ENCODE measurements at regions not wholly inside any gene's neighbourhood (a gene's known extent, or its start where the extent isn't known, plus 50 kb on each side); places are given as distances from the start of the nearest gene placed in this dataset.

DNA sequence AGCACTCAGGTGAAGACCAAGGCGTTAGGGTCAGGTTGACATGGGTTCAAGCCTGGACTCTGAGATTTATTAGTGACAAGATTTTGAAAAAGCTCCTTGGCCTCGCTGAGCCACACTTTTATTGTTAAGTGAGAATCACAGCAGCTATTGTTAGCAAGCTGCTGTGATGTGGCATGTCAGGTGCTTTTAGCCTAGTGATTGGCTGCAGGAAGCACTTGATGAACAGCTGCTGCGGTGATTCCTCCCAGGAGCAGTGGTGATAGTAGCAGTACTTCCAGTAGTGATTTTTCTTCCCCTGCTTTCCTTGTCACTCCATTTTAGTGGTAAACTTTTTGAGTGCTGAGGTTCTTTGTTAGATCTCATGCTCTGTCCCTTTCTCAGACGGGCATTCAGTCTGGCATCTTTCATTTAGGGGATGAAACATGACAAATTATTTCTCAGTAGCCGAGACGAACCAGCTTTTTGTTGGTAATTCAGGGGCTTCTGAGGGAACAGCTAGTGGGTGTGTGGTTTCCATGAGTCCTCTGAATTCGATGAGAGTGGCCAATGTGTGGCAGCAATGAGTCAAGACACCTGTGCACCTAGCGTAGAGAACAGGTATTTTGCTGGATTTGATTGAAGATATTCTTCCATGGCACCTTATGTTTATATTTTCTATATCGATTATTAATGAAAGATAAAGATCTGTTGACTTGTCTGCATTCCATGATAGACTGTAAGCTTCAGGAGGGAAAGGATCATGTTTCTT lies 696.7 kb downstream of the DHX35 start:
- no peak for DNase-seq (ENCODE audit: extremely low spot score, insufficient read length, low read depth)
- FAIRE-seq = no peak

- FAIRE-seq (no peak), DNase-seq (ENCODE audit: extremely low spot score, insufficient read length, low read depth) (no peak)
Observed at GRCh38 chr20:39654171-39654570, 692.0 kb downstream of the DHX35 start.

DNA sequence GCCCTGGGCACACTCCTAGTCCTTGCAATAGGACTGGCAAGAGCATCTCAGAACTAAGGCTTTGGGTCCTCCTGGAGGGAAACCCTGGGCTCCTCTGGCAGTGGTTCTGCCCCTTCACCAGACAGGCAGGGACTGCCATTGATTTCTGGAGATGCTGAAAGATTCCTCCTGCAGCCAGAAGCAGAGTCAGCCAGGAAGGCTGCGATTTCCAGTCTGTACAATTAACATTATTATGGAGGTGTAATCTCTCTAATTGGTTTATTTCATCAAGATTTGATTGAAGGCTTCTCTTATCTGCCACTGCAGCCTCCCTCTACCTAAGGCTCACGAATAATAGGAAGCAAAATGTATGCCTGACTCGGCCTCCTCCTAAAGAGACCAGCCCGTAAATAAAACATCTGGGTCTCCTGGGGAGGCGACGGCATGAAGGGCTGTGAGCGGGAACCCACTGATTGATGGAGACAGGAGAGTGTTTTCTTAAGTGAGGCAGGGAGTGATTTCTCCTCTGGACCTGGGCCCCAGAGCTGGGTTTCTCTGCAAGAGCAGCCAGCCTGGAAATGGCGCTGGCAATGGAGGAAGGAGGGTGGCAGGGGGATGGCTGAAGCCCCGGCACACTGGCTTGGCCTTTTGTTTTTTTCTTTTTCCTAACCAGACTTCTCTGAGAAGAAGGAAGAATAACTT lies 689.6 kb downstream of the DHX35 start:
- FAIRE-seq = no peak
- DNase-seq (ENCODE audit: extremely low spot score, insufficient read length, low read depth) = no peak

GRCh38 chr20:39646874-39647413 lies 684.8 kb downstream of the DHX35 start:
- no peak for DNase-seq (ENCODE audit: extremely low spot score, insufficient read length, low read depth)

DNA sequence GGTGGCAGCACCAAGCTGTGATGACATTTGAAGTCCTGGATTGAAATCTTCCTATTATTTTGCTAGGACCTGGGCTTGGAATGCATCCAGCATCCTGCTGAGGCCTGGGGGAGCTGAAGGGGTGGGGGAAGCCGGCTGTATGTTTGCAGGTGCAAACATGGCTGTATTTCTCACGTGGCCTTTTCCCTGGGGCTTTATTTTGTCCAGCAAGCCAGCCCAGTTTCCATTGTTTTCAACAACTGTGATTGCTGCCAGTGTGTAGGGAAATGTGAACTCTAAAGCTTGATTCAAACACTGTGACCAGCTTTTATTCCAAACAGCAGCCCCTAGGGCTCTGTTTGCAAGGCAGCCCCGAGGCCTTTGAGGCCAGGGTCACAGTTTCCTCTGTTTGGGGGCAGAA lies 683.0 kb downstream of the DHX35 start:
- DNase-seq (ENCODE audit: extremely low spot score, insufficient read length, low read depth) (no peak), FAIRE-seq (no peak)

More at GRCh38 chr20:39646874-39647413, 684.8 kb downstream of the DHX35 start:
- FAIRE-seq = no peak

- DNase-seq (ENCODE audit: extremely low spot score, insufficient read length, low read depth) = no peak
- FAIRE-seq = no peak
Observed at GRCh38 chr20:39643292-39643691, 681.1 kb downstream of the DHX35 start.

GRCh38 chr20:39641423-39641822 lies 679.3 kb downstream of the DHX35 start:
- no peak for FAIRE-seq
- DNase-seq (ENCODE audit: extremely low spot score, insufficient read length, low read depth) = no peak

- no peak for FAIRE-seq
- no peak for DNase-seq (ENCODE audit: extremely low spot score, insufficient read length, low read depth)
Observed at GRCh38 chr20:39640147-39640546, 678.0 kb downstream of the DHX35 start.

- DNase-seq (ENCODE audit: extremely low spot score, insufficient read length, low read depth) (no peak), FAIRE-seq (no peak)
Observed at GRCh38 chr20:39638731-39639130, 676.6 kb downstream of the DHX35 start.

- FAIRE-seq = no peak
- no peak for DNase-seq (ENCODE audit: extremely low spot score, insufficient read length, low read depth)
Observed at GRCh38 chr20:39633689-39634088, 671.5 kb downstream of the DHX35 start.

DNA sequence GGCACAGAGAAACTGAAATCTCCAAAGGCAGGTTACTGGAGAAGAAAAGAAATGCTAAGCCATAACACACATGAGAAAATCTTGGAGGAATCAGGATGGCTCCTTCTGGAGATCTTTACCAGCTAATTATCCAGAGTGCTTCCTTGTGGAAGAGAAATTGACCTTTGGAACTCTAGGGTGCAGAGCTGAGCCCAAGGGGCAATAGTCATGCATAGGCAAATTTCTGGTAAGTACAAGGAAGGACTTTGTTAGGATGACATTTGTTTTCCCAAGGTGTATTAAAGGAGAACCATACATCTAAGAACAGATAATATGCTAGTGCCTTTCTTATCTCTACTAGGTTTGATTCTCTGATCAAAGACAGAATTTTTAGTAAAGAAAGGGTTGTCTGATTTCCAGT lies 670.6 kb downstream of the DHX35 start:
- FAIRE-seq (no peak), DNase-seq (ENCODE audit: extremely low spot score, insufficient read length, low read depth) (no peak)

DNA sequence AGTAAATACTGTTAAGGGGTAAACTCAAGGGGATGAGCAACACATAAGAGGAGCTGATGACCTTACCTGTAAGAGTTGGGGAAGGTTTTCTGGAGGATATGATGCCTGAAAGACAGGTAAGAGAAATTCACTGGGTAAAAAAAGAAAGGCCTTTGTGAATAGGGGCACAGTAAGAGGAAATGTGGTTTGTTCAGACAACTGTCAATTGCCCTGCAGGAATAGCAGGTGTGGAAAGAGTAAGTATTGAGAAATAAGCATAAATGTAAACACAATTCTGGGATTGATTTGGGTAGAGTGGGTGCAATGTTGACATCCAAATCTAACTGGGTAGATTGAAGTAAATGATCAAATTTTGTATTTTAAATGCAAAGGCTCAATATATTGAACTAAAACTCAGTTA lies 670.0 kb downstream of the DHX35 start:
- DNase-seq (ENCODE audit: extremely low spot score, insufficient read length, low read depth) (no peak), FAIRE-seq (no peak)

- DNase-seq (ENCODE audit: extremely low spot score, insufficient read length, low read depth) = no peak
- FAIRE-seq = no peak
Observed at GRCh38 chr20:39631557-39631956, 669.4 kb downstream of the DHX35 start.

GRCh38 chr20:39630215-39630908 lies 668.2 kb downstream of the DHX35 start:
- DNase-seq (ENCODE audit: extremely low spot score, insufficient read length, low read depth) (no peak), FAIRE-seq (no peak)

DNA sequence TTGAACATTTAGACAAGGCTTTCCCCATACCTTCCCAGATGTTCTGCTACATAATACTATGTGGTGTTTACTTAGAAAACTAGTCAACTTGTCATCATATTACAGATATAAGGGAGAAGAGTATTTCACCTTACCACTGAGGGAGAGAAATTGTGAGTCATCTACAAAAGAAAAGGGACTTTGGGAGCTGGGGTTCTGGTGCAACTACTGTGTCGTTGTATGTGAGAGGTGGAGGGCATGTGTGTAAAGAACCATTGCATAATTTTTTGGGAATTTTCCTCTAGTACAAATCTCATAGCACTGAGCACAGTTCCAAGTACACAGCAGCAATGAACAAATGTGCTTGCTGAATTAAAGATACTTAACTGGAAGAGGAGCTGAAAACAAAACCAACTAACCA lies 665.6 kb downstream of the DHX35 start:
- FAIRE-seq (no peak), DNase-seq (ENCODE audit: extremely low spot score, insufficient read length, low read depth) (no peak)

DNA sequence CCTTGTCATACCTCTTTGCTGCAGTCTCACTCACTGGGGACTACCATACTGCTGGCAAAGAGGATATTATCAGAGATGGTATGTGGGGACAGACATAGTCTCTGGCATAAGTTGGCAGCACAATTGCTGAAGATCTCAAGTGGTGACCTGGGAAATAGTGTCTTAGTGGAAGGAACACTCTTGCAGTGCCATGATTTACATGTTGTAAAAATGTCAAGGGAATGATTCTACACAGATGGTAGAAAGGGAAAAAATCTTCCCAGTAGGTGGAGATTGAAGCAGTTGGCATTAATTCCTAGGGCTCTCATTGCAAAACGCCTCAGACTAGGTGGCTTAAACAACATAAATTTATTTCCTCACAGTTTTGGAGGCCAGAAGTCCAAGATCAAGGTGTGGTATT lies 662.2 kb downstream of the DHX35 start:
- DNase-seq (ENCODE audit: extremely low spot score, insufficient read length, low read depth) (no peak), FAIRE-seq (no peak)

DNA sequence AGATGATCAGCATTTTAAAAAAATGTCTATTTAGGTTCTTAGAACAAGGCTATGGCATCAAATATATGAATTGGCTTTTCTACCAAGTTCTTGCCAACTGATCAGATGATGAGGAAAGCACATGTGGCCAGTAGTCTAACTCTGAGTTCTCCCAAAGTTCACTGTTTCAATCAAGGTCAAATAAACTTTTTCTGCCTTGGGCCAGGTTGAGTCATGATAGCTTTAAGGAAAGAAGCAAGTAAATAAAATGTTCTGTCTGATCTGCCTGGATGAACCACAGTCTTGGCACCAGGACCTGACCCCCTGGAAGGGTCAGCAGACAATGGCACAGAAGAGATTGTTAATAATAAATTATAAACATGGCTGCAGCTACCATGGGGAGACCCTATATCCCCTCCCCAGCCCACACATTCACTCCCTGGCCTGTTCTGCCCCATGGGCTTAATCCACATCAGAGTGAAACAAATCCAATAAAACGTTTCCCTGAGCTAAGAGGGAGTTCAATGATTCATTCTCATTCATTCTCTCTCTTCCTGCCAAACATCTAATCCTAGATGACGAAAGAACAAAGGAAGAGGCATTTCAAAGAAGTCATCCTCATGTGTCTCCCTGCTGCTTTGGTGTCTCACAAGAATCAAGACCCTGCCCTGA lies 661.6 kb downstream of the DHX35 start:
- no peak for FAIRE-seq

DNA sequence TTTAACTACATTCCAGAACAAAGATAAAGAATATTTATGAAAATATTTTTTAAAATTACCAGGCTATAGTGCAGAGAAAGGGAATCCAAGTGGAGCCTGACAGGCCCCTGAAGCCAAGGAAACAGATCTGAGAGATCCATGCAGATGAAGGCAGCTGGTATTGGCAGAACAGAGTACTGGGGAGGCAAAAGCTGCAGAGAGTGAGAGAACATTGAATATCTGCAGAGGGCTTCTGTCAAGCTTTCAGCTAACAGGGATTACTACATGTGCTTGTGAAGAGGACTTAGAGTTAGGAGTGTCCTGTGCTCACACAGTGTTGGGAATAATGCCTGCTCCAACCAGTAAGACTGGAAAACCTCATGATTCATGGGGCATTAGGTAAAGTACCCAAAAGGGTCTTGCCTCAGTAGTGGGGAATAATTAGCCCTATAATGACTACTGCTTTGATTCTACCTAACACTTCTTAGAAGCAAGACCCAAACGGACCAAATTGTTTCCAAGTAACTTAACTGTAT lies 657.2 kb downstream of the DHX35 start:
- no peak for FAIRE-seq
- no peak for DNase-seq (ENCODE audit: extremely low spot score, insufficient read length, low read depth)

More for the DNA sequence above, 661.6 kb downstream of the DHX35 start:
- DNase-seq (ENCODE audit: extremely low spot score, insufficient read length, low read depth) = no peak

DNA sequence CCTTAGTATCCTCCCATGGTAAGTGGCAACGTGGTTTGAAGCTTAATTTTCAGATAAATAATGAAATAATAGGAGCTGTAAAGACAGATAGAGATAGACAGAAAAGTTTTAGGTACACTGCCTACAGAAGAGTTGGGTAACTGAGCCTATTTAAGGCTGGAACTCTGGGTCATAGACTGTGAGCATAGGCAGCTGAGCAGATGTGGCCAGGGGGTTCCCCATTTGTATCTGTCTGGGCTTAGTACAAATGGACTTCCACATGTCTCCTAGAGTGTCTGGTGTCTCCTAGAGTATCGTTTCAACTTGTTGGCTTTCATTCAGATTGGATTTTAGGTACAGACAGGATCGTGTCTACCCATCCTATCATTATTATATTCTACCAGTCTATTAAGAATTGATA lies 649.8 kb downstream of the DHX35 start:
- DNase-seq (ENCODE audit: extremely low spot score, insufficient read length, low read depth) (no peak), FAIRE-seq (no peak)

GRCh38 chr20:39607141-39607540 lies 645.0 kb downstream of the DHX35 start:
- DNase-seq (ENCODE audit: extremely low spot score, insufficient read length, low read depth) (no peak), FAIRE-seq (no peak)

Data from GM18507 (cell line).